Neural cell (in vitro differentiated cells): ENCODE measurements at regions not wholly inside any gene's neighbourhood (a gene's known extent, or its start where the extent isn't known, plus 50 kb on each side); places are given as distances from the start of the nearest gene placed in this dataset.

Experiments used
- H2AFZ ChIP-seq: fragments of 200-600, 300-800 bp; sonication (generic), shearing (Covaris generic); 2 replicates; pipeline ENCODE4 v1.6.0; 2014; ENCODE audit warnings: low read depth, mild to moderate bottlenecking, antibody characterized with exemption, low read length, moderate library complexity
- H3F3A ChIP-seq: fragments of 200-600 bp; shearing (Covaris generic); 2 replicates; pipeline ENCODE4 v1.6.1; 2016; ENCODE audit warnings: mild to moderate bottlenecking, moderate library complexity, mixed read lengths, antibody characterized with exemption, low read length; ENCODE audit not compliant: insufficient read depth, poor library complexity, severe bottlenecking
- H3K27ac ChIP-seq: fragments of 200-600, 300-800 bp; sonication (generic), shearing (Covaris generic); 2 replicates; pipeline ENCODE4 v1.5.1; 2014; ENCODE audit warnings: mild to moderate bottlenecking, low read length, moderate library complexity
- H3K27me3 ChIP-seq: fragments of 300-800, 200-600 bp; sonication (generic), shearing (Covaris generic); 2 replicates; pipeline ENCODE4 v1.6.0; 2014; ENCODE audit warnings: mild to moderate bottlenecking, low read depth, low read length, moderate library complexity; ENCODE audit not compliant: insufficient read depth
- H3K36me3 ChIP-seq: fragments of 300-800, 200-600 bp; sonication (generic), shearing (Covaris generic); 2 replicates; pipeline ENCODE4 v1.5.1; 2014; ENCODE audit warnings: mild to moderate bottlenecking, antibody characterized with exemption, low read length, moderate library complexity; ENCODE audit not compliant: insufficient read depth
- H3K4me2 ChIP-seq: fragments of 300-800, 200-600 bp; sonication (generic), shearing (Covaris generic); 2 replicates; pipeline ENCODE4 v1.6.0; 2014; ENCODE audit warnings: mild to moderate bottlenecking, low read length
- H3K4me3 ChIP-seq: fragments of 300-800, 200-600 bp; sonication (generic), shearing (Covaris generic); 2 replicates; pipeline ENCODE4 v1.5.1; 2014; ENCODE audit warnings: mild to moderate bottlenecking, low read length, moderate library complexity
- H3K79me2 ChIP-seq: fragments of 200-600 bp; shearing (Covaris generic); replicated peaks from 2 replicates; pipeline ENCODE4 v1.6.0; 2014; ENCODE audit warnings: mild to moderate bottlenecking, low read length, moderate library complexity; ENCODE audit not compliant: insufficient read depth
- H3K9ac ChIP-seq: fragments of 300-800, 200-600 bp; sonication (generic), shearing (Covaris generic); 2 replicates; pipeline ENCODE4 v1.6.1; 2016; ENCODE audit warnings: mild to moderate bottlenecking, low read length, mixed read lengths
- H3K9me2 ChIP-seq: fragments of 200-600 bp; shearing (Covaris generic); 2 replicates; pipeline ENCODE4 v1.6.1; 2016; ENCODE audit warnings: mild to moderate bottlenecking, low read length, mixed read lengths; ENCODE audit not compliant: insufficient read depth
- H3K9me3 ChIP-seq: fragments of 200-600, 300-800 bp; sonication (generic), shearing (Covaris generic); 2 replicates; pipeline ENCODE4 v1.6.1; 2016; ENCODE audit warnings: mild to moderate bottlenecking, mixed run types, low read length, moderate library complexity, mixed read lengths
- H4K20me1 ChIP-seq: fragments of 200-600 bp; shearing (Covaris generic); 2 replicates; pipeline ENCODE4 v1.6.1; 2016; ENCODE audit warnings: mild to moderate bottlenecking, mixed run types; ENCODE audit not compliant: insufficient read depth
- CTCF ChIP-seq: fragments of 450-650 bp; IDR thresholded peaks from 2 replicates; pipeline ENCODE4 v1.5.1; 2014; ENCODE audit warnings: antibody characterized with exemption, mild to moderate bottlenecking, moderate library complexity; ENCODE audit not compliant: poor library complexity, severe bottlenecking
- EP300 ChIP-seq: fragments of 450-650 bp; conservative IDR thresholded peaks from 2 replicates; pipeline ENCODE4 v1.6.1; 2014; ENCODE audit warnings: antibody characterized with exemption, mild to moderate bottlenecking, moderate library complexity; ENCODE audit not compliant: poor library complexity, severe bottlenecking
- EZH2 ChIP-seq: fragments of 200-600, 300-800 bp; shearing (Covaris generic), sonication (generic); IDR thresholded peaks from 2 replicates; pipeline ENCODE4 v1.6.1; 2014; ENCODE audit warnings: antibody characterized with exemption, low read length, borderline replicate concordance, mild to moderate bottlenecking; ENCODE audit not compliant: insufficient read depth, poor library complexity, severe bottlenecking
- MXI1 ChIP-seq: fragments of 450-650 bp; conservative IDR thresholded peaks from 2 replicates; pipeline ENCODE4 v1.6.1; 2014; ENCODE audit warnings: antibody characterized with exemption, mild to moderate bottlenecking; ENCODE audit not compliant: poor library complexity, severe bottlenecking
- POLR2AphosphoS5 ChIP-seq: IDR thresholded peaks from 2 replicates; pipeline ENCODE4 v1.6.1; 2012
- RAD21 ChIP-seq: fragments of 450-650 bp; conservative IDR thresholded peaks from 2 replicates; pipeline ENCODE4 v1.6.1; 2014; ENCODE audit warnings: antibody characterized with exemption, mild to moderate bottlenecking, moderate library complexity
- REST ChIP-seq: IDR thresholded peaks from 2 replicates; pipeline ENCODE4 v1.6.1; 2012; ENCODE audit warnings: borderline replicate concordance
- SMC3 ChIP-seq: fragments of 450-650 bp; conservative IDR thresholded peaks from 2 replicates; pipeline ENCODE4 v1.6.1; 2014; ENCODE audit warnings: antibody characterized with exemption, mild to moderate bottlenecking, moderate library complexity; ENCODE audit not compliant: poor library complexity
- TAF1 ChIP-seq: IDR thresholded peaks from 2 replicates; pipeline ENCODE4 v1.6.1; 2012; ENCODE audit warnings: low read depth

GRCh38 chr5:131084436-131084835 lies 80.6 kb downstream of the HINT1 start:
- no peaks in the 10 kb centered on the region for H3K9me3 ChIP-seq
- no peaks in the 10 kb centered on the region for H4K20me1 ChIP-seq
- no peak for TF ChIP-seq REST
- TF ChIP-seq EZH2 = no peak
- TF ChIP-seq EP300 = no peak
- no peak for TF ChIP-seq TAF1
- no peak for TF ChIP-seq POLR2AphosphoS5
- TF ChIP-seq SMC3 = no peak
- TF ChIP-seq RAD21 = no peak
- TF ChIP-seq CTCF = no peak
- no peak for TF ChIP-seq MXI1
- H3K9me2 ChIP-seq = peaks cover 4% of the 10 kb centered on the region
- no peaks in the 10 kb centered on the region for H3K27me3 ChIP-seq
- no peaks in the 10 kb centered on the region for H3F3A ChIP-seq
- no peaks in the 10 kb centered on the region for H3K36me3 ChIP-seq
- H3K4me3 ChIP-seq = no peak overlapping the region
- H3K4me2 ChIP-seq = no peak overlapping the region
- no peaks in the 10 kb centered on the region for H3K79me2 ChIP-seq
- H3K27ac ChIP-seq = no peak overlapping the region
- H3K9ac ChIP-seq = no peak overlapping the region
- no peak overlapping the region for H2AFZ ChIP-seq

- no peaks in the 10 kb centered on the region for H4K20me1 ChIP-seq
- H3K4me3 ChIP-seq = no peak overlapping the region
- no peaks in the 10 kb centered on the region for H3F3A ChIP-seq
- H2AFZ ChIP-seq = no peak overlapping the region
- no peak overlapping the region for H3K9ac ChIP-seq
- no peak overlapping the region for H3K27ac ChIP-seq
- no peaks in the 10 kb centered on the region for H3K27me3 ChIP-seq
- H3K79me2 ChIP-seq = no peaks in the 10 kb centered on the region
- no peak overlapping the region for H3K4me2 ChIP-seq
- no peak for TF ChIP-seq EP300
- TF ChIP-seq SMC3 = no peak
- TF ChIP-seq EZH2 = no peak
- TF ChIP-seq REST = no peak
- TF ChIP-seq RAD21 = no peak
- TF ChIP-seq CTCF = no peak
- no peak for TF ChIP-seq MXI1
- TF ChIP-seq TAF1 = no peak
- TF ChIP-seq POLR2AphosphoS5 = no peak
- H3K9me2 ChIP-seq = peaks cover 4% of the 10 kb centered on the region
- H3K9me3 ChIP-seq = no peaks in the 10 kb centered on the region
- H3K36me3 ChIP-seq = no peaks in the 10 kb centered on the region
These were observed 83.1 kb downstream of the HINT1 start for GRCh38 chr5:131081913-131082488.
